ENCODE measurements at regions not wholly inside any gene's neighbourhood (a gene's known extent, or its start where the extent isn't known, plus 50 kb on each side); places are given as distances from the start of the nearest gene placed in this dataset.

GRCh38 chr7:19448091-19448490, 260.7 kb downstream of the POLR1F start:
- no peaks in the 10 kb centered on the region for H3K4me1 ChIP-seq (replicated peaks in 1 of 4; ENCODE audit: control insufficient read depth in 3 of 4, insufficient read depth in 4 of 4, low read length in 3 of 4)
- no peak overlapping the region for H4K5ac ChIP-seq (ENCODE audit: insufficient read length, low read depth, low read length)
- H2BK120ac ChIP-seq (replicated peaks; ENCODE audit: low read depth, low read length): no peak overlapping the region
- CTCF ChIA-PET (ENCODE audit: partially characterized antibody): no interaction called here
- H3K56ac ChIP-seq (replicated peaks; ENCODE audit: insufficient read length, low read depth, low read length): no peak overlapping the region
- H3K23me2 ChIP-seq (ENCODE audit: low read depth, low read length): no peaks in the 10 kb centered on the region
- no peak overlapping the region for H3K14ac ChIP-seq (ENCODE audit: insufficient read length)
- no peak overlapping the region for H2AFZ ChIP-seq (ENCODE audit: low read length)
- H2BK12ac ChIP-seq (ENCODE audit: low read depth, low read length): no peak overlapping the region
- no peak overlapping the region for H4K8ac ChIP-seq (ENCODE audit: extremely low read depth, insufficient read depth, low read length)
- H3K4me3 ChIP-seq (ENCODE audit: extremely low read depth in 1 of 4, insufficient read depth in 2 of 4, low read depth in 3 of 4, low read length in 4 of 4): no peak overlapping the region
- DNase-seq (ENCODE audit: low read depth in 1 of 2, low spot score in 2 of 2) (no peak), FAIRE-seq (no peak)
- no peaks in the 10 kb centered on the region for H3K36me3 ChIP-seq (ENCODE audit: control insufficient read depth in 2 of 4, insufficient read depth in 4 of 4, low read length in 3 of 4)
- H3K4me2 ChIP-seq (ENCODE audit: insufficient read depth in 1 of 2, low read depth in 2 of 2, low read length in 2 of 2): no peak overlapping the region
- POLR2A ChIA-PET (ENCODE audit: partially characterized antibody): no interaction called here
- no peak overlapping the region for H3K27ac ChIP-seq (ENCODE audit: low read depth, low read length)
- H3K23ac ChIP-seq (ENCODE audit: insufficient read length): no peak overlapping the region
- no peak overlapping the region for H3K9ac ChIP-seq (replicated peaks in 1 of 4; ENCODE audit: extremely low read depth in 1 of 4, low read depth in 3 of 4, low read length in 3 of 4)
- no peak overlapping the region for H2AK5ac ChIP-seq (ENCODE audit: low read depth, low read length)
- no peaks in the 10 kb centered on the region for H3K79me2 ChIP-seq (ENCODE audit: control insufficient read depth in 1 of 2, insufficient read depth in 2 of 2, low read length in 2 of 2)
- no peak overlapping the region for H3K18ac ChIP-seq (ENCODE audit: extremely low read depth, low read length)
- no peak overlapping the region for H2BK15ac ChIP-seq (ENCODE audit: low read length)
- H4K20me1 ChIP-seq (replicated peaks in 1 of 2; ENCODE audit: control insufficient read depth in 1 of 2, insufficient read depth in 2 of 2, low read length in 2 of 2): no peaks in the 10 kb centered on the region
- no peak overlapping the region for H2BK20ac ChIP-seq (ENCODE audit: low read length)
- no peak overlapping the region for H2BK5ac ChIP-seq (ENCODE audit: low read depth, low read length)
- no peaks in the 10 kb centered on the region for H3K27me3 ChIP-seq (replicated peaks in 1 of 4; ENCODE audit: control insufficient read depth in 3 of 4, extremely low read depth in 1 of 4, insufficient read depth in 3 of 4, low read length in 3 of 4)
- WGBS, 2 experiments (ENCODE audit: extremely low coverage in 1 of 2, insufficient coverage in 1 of 2, insufficient read length in 1 of 2, insufficient replicate concordance in 2 of 2, low coverage in 1 of 2, low lambda C conversion rate in 2 of 2, missing lambda C conversion rate in 1 of 2): 79% methylated on average over 3 of the region's 3 CpGs; no CpG with 5 or more reads in 1 of the 2 experiments
- no peak overlapping the region for H3K4ac ChIP-seq (replicated peaks; ENCODE audit: insufficient read length, low read depth, low read length)
- H4K91ac ChIP-seq (replicated peaks; ENCODE audit: insufficient read length, low read length): no peak overlapping the region
- H3K79me1 ChIP-seq (ENCODE audit: low read depth, low read length): no peaks in the 10 kb centered on the region
- H3K9me3 ChIP-seq (ENCODE audit: insufficient read depth in 2 of 2, low read depth in 1 of 2, low read length in 1 of 2): no peaks in the 10 kb centered on the region
- TF ChIP-seq GABPA (IDR thresholded peaks at IDR 0.05; ENCODE audit: borderline replicate concordance, insufficient read depth, low read length) (no peak), RNF2 (IDR thresholded peaks at IDR 0.05; ENCODE audit: borderline replicate concordance, low read depth, low read length, missing control alignments, poor library complexity, severe bottlenecking) (no peak), TAF1 (IDR thresholded peaks at IDR 0.05; ENCODE audit: low read depth, low read length) (no peak), CREB1 (IDR thresholded peaks at IDR 0.05) (no peak)

All from H1 (cell line).